ENCODE measurements at regions not wholly inside any gene's neighbourhood (a gene's known extent, or its start where the extent isn't known, plus 50 kb on each side); places are given as distances from the start of the nearest gene placed in this dataset.

DNA sequence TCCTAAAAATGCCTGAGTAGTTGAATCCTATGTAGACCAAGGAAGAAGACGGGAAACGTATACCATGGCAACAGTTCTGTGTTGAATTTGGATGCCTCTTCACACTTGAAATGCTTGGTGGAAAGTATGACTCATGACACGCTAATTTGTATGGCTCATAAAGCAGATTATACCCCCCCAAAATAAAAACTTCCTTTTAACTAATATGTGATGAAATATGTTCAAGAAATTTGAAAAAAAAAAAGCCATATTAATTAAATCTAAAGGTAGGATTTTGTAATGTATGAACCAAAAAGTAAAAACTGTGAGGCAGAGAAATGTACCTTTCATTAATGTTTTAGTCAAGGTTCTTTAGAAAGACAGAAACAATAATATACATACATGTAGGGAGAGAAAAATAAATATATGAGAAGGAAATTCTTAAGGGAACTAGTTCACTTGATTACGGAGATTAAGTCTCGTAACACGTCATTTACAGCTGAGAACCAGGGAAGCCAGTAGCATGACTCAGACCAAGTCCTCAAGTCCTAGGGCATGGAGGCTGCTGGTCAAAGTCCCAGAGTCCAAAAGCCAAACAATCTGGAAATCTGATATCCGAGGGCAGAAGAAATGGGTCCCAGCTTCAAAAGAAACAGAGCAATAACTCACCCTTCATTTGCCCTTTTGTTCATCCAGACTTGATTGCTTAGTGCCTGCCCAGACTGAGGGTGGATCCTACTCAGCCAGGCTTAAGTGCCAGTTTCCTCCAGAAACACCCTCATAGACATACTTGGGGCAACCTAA lies 485.1 kb downstream of the SEMA3D start:
- no peaks in the 10 kb centered on the region for H3K27me3 ChIP-seq (ENCODE audit: control insufficient read depth, insufficient read depth, low read length)
- no peaks in the 10 kb centered on the region for H3K9me3 ChIP-seq (ENCODE audit: control insufficient read depth, insufficient read depth, low read length)
- no peaks in the 10 kb centered on the region for H3K4me1 ChIP-seq (ENCODE audit: control insufficient read depth, insufficient read depth, low read length)
- no peak overlapping the region for H3K27ac ChIP-seq (ENCODE audit: low read depth, low read length)
- H3K36me3 ChIP-seq (ENCODE audit: control insufficient read depth, insufficient read depth, low read length): no peaks in the 10 kb centered on the region
- DNase-seq (ENCODE audit: low read depth in 4 of 6, low spot score in 6 of 6): no peak
- WGBS (ENCODE audit: insufficient coverage): 66% methylated on average over 4 of the region's 7 CpGs
- H3K4me3 ChIP-seq (ENCODE audit: low read depth, low read length): no peak overlapping the region

DNA sequence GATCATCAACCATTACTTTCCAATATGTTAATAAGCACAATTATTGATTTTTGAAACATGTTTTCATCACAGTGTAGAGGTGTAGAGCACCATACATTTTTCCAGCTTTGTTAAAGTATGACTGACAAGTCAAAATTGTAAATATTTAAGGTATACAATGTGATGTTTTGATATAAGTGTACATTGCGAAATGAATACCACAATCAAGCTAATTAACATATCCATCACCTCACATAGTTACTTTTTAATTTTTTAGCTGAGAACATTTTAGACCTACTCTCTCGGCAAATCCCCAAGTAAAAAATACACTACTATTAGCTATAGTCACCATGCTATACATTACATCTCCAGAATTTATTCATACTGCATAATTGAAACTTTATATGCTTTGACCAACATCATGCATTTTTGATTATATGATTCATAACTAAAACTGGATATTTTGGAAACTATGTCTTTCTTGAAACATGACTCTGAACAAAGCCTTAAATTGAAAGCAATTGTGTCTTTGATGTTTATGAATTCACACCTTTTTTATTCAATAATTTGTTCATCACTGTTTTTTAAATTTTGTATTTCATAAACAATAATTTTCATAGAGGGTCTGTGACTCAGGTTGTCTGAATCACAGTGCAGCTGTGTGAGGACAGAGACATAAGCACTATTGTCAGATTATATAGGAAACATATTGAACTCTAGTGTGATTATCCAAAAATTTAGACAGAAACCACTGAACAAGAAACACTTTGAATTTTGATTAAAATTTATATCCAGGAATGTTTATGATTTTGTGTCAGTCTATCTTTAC lies 486.1 kb downstream of the SEMA3D start:
- WGBS (ENCODE audit: insufficient coverage): 100% methylated on average over 1 of the region's 2 CpGs
- Histone ChIP-seq H3K36me3 (ENCODE audit: control insufficient read depth, insufficient read depth, low read length) (no peaks in the 10 kb centered on the region), H3K9me3 (ENCODE audit: control insufficient read depth, insufficient read depth, low read length) (no peaks in the 10 kb centered on the region), H3K4me3 (ENCODE audit: low read depth, low read length) (no peak overlapping the region), H3K4me1 (ENCODE audit: control insufficient read depth, insufficient read depth, low read length) (no peaks in the 10 kb centered on the region), H3K27me3 (ENCODE audit: control insufficient read depth, insufficient read depth, low read length) (no peaks in the 10 kb centered on the region), H3K27ac (ENCODE audit: low read depth, low read length) (no peak overlapping the region)
- no peak for DNase-seq (ENCODE audit: low read depth in 4 of 6, low spot score in 6 of 6)

DNA sequence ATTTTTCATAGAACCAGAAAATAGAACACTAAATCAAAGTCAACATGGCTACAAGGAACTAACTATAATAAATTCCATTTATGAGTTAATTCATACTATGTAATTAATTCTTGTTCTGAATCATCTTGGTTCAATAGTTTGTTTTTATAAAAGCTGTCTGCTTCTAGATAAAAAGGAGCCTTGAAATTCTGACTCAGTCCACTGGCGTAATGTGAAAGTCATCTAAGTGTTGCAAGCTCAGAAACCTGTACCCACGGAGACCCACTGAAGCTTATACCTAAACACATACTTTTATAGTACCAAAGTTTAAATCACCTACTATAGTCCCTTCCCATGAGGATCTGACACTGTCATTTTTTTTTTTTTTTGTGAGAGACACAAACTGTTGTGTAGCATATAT lies 489.4 kb downstream of the SEMA3D start:
- Histone ChIP-seq H3K4me1 (ENCODE audit: control insufficient read depth, insufficient read depth, low read length) (no peaks in the 10 kb centered on the region), H3K27ac (ENCODE audit: low read depth, low read length) (no peak overlapping the region), H3K27me3 (ENCODE audit: control insufficient read depth, insufficient read depth, low read length) (no peaks in the 10 kb centered on the region), H3K9me3 (ENCODE audit: control insufficient read depth, insufficient read depth, low read length) (no peaks in the 10 kb centered on the region), H3K36me3 (ENCODE audit: control insufficient read depth, insufficient read depth, low read length) (no peaks in the 10 kb centered on the region), H3K4me3 (ENCODE audit: low read depth, low read length) (no peak overlapping the region)
- DNase-seq (ENCODE audit: low read depth in 4 of 6, low spot score in 6 of 6): no peak
- no CpG with 5 or more reads among the region's 2 CpGs for WGBS (ENCODE audit: insufficient coverage)

DNA sequence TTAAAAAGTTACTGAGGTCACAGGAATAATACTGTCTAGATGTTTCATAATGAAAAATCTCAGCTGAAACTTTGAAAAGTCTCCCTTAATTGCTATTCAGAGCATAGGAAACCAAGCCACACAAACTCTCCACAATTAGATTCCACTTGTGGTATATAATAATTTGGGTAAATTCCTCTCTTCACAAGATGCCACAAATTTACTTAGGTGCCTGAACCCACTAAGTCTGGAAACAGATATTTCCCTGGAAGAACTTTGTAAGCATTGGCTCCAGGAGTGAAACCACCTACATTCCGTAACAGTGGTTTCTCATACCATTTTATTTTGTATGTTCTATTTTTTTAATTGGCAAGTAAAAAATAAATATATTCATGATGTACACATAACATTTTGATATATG lies 493.4 kb downstream of the SEMA3D start:
- Histone ChIP-seq H3K27ac (ENCODE audit: low read depth, low read length) (no peak overlapping the region), H3K27me3 (ENCODE audit: control insufficient read depth, insufficient read depth, low read length) (no peaks in the 10 kb centered on the region), H3K9me3 (ENCODE audit: control insufficient read depth, insufficient read depth, low read length) (no peaks in the 10 kb centered on the region), H3K36me3 (ENCODE audit: control insufficient read depth, insufficient read depth, low read length) (no peaks in the 10 kb centered on the region), H3K4me3 (ENCODE audit: low read depth, low read length) (no peak overlapping the region), H3K4me1 (ENCODE audit: control insufficient read depth, insufficient read depth, low read length) (no peaks in the 10 kb centered on the region)
- no CpG with 5 or more reads among the region's 1 CpG for WGBS (ENCODE audit: insufficient coverage)
- DNase-seq (ENCODE audit: low read depth in 4 of 6, low spot score in 6 of 6): no peak

DNA sequence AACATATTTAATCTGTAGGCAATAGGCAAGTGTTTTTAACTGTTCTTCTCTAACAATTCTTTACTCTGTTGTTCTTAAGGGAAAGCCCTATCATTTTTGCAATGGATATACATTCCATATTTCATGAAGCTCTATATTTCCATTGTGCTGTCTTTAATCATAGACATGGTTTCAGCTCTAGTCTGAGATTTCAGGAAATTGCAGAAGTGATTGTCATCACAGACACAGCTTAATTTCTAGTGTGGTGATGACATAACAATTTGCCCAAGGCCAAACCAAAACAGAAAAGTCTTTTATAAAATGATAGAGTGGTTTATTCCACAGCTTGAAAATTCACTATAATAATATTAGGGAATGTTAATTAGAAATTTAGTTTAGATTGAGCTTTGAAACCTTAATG lies 494.1 kb upstream of the SEMA3A start:
- no peak overlapping the region for H3K27ac ChIP-seq (ENCODE audit: low read depth, low read length)
- no peak overlapping the region for H3K4me3 ChIP-seq (ENCODE audit: low read depth, low read length)
- no peak for DNase-seq (ENCODE audit: low read depth in 4 of 6, low spot score in 6 of 6)
- no peaks in the 10 kb centered on the region for H3K4me1 ChIP-seq (ENCODE audit: control insufficient read depth, insufficient read depth, low read length)
- H3K27me3 ChIP-seq (ENCODE audit: control insufficient read depth, insufficient read depth, low read length): no peaks in the 10 kb centered on the region
- no peaks in the 10 kb centered on the region for H3K9me3 ChIP-seq (ENCODE audit: control insufficient read depth, insufficient read depth, low read length)
- H3K36me3 ChIP-seq (ENCODE audit: control insufficient read depth, insufficient read depth, low read length): no peaks in the 10 kb centered on the region

DNA sequence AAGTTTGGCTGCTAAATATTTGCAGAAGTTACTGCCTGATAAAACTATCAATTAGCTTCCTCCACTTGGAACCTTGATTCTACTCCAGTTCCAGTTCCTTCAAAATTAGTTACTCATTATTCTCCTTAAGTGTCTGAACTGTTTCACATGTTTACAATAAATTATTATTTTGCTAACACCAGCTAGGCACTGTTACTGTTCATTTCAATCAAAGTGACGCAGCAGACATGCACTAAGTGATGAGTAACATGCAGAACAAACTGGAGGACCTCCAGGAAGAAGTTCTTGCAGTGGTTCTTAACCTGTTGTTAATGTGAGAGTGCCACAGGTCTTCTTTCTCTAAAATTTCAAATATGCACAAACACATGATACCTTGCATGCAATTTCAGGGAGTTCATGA lies 491.8 kb upstream of the SEMA3A start:
- Histone ChIP-seq H3K27me3 (ENCODE audit: control insufficient read depth, insufficient read depth, low read length) (no peaks in the 10 kb centered on the region), H3K4me3 (ENCODE audit: low read depth, low read length) (no peak overlapping the region), H3K4me1 (ENCODE audit: control insufficient read depth, insufficient read depth, low read length) (no peaks in the 10 kb centered on the region), H3K27ac (ENCODE audit: low read depth, low read length) (no peak overlapping the region), H3K36me3 (ENCODE audit: control insufficient read depth, insufficient read depth, low read length) (no peaks in the 10 kb centered on the region), H3K9me3 (ENCODE audit: control insufficient read depth, insufficient read depth, low read length) (no peaks in the 10 kb centered on the region)
- DNase-seq (ENCODE audit: low read depth in 4 of 6, low spot score in 6 of 6): no peak
- no CpG with 5 or more reads among the region's 1 CpG for WGBS (ENCODE audit: insufficient coverage)

DNA sequence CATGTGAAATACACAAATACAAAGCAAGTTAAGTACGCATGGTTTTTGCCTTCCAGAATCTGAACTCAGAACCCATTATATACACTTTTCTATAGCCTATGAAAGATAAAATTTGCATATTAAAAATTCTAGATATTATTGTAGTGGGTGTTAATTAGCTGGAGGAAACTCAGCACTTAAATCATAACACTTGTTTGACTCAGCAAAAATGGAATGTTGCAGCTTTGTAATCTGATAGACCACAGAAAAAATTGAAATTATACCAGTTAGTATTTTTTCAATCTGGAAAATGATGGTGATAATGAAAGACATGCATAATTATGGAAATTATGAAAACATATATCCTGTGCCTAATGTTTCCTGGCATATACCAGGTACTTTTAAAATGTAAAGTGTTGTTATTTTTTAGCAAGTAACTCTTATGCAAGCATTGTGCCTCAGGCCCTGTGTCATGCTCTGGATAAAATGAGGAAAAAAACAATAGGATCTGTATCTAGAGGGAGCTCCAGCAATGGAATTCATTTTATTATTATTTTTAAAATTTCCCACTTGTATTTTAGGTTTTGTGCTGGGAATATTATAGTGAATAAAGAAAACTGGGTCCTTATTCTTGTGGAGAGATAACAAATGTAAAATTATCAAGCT lies 490.4 kb upstream of the SEMA3A start:
- Histone ChIP-seq H3K4me3 (ENCODE audit: low read depth, low read length) (no peak overlapping the region), H3K36me3 (ENCODE audit: control insufficient read depth, insufficient read depth, low read length) (no peaks in the 10 kb centered on the region), H3K4me1 (ENCODE audit: control insufficient read depth, insufficient read depth, low read length) (no peaks in the 10 kb centered on the region), H3K27ac (ENCODE audit: low read depth, low read length) (no peak overlapping the region), H3K9me3 (ENCODE audit: control insufficient read depth, insufficient read depth, low read length) (no peaks in the 10 kb centered on the region), H3K27me3 (ENCODE audit: control insufficient read depth, insufficient read depth, low read length) (no peaks in the 10 kb centered on the region)
- no CpG with 5 or more reads among the region's 1 CpG for WGBS (ENCODE audit: insufficient coverage)
- DNase-seq (ENCODE audit: low read depth in 4 of 6, low spot score in 6 of 6): no peak

DNA sequence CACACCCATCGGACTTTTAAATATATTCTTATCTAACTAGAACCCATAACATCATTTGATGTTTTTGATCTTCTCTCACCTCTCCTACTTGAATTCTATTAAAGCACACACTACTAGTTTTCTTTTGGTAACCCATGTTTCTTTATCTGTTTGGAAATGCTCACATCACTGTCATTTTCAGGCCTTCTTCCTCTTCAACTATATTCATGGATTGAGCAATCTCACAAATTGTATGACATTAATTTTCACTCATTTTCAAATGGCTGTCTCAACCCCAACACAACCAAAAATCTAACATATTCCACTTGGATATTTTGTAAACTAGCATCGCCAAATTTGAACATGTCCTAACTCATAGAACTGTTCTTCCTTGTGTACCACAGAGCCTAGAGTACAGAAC lies 488.0 kb upstream of the SEMA3A start:
- WGBS (ENCODE audit: insufficient coverage): no CpG with 5 or more reads among the region's 2 CpGs
- DNase-seq (ENCODE audit: low read depth in 4 of 6, low spot score in 6 of 6): no peak
- Histone ChIP-seq H3K36me3 (ENCODE audit: control insufficient read depth, insufficient read depth, low read length) (no peaks in the 10 kb centered on the region), H3K4me1 (ENCODE audit: control insufficient read depth, insufficient read depth, low read length) (no peaks in the 10 kb centered on the region), H3K27me3 (ENCODE audit: control insufficient read depth, insufficient read depth, low read length) (no peaks in the 10 kb centered on the region), H3K27ac (ENCODE audit: low read depth, low read length) (no peak overlapping the region), H3K4me3 (ENCODE audit: low read depth, low read length) (no peak overlapping the region), H3K9me3 (ENCODE audit: control insufficient read depth, insufficient read depth, low read length) (no peaks in the 10 kb centered on the region)

DNA sequence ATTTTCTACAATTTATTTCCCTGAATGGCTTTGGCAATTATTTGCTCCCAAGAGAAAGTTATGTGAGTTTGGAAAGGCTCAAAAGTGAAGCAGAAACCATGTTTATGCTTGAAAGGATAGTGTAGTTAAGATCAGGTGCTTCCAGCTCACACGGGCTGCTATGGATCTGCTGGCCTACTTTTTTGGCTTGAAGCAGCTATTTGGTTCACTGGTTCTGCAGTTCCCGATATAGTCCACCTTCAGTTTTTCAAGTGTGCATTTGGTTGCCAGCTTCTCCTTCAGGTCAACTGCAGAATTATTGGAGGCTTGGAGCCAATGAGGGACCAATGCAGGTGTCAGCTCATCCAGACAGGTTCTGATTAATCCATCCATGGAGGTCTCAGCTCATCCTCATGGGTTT lies 484.3 kb upstream of the SEMA3A start:
- H3K36me3 ChIP-seq (ENCODE audit: control insufficient read depth, insufficient read depth, low read length): no peaks in the 10 kb centered on the region
- no peaks in the 10 kb centered on the region for H3K4me1 ChIP-seq (ENCODE audit: control insufficient read depth, insufficient read depth, low read length)
- no peak overlapping the region for H3K4me3 ChIP-seq (ENCODE audit: low read depth, low read length)
- no peak overlapping the region for H3K27ac ChIP-seq (ENCODE audit: low read depth, low read length)
- H3K27me3 ChIP-seq (ENCODE audit: control insufficient read depth, insufficient read depth, low read length): no peaks in the 10 kb centered on the region
- no peak for DNase-seq (ENCODE audit: low read depth in 4 of 6, low spot score in 6 of 6)
- H3K9me3 ChIP-seq (ENCODE audit: control insufficient read depth, insufficient read depth, low read length): no peaks in the 10 kb centered on the region
- WGBS (ENCODE audit: insufficient coverage): 95% methylated on average over 2 of the region's 2 CpGs

All from spinal cord (tissue), 9 donors.